ENCODE measurements at regions not wholly inside any gene's neighbourhood (a gene's known extent, or its start where the extent isn't known, plus 50 kb on each side); places are given as distances from the start of the nearest gene placed in this dataset.

- WGBS (ENCODE audit: low lambda C conversion rate) = 0% methylated on average over 2 of the region's 2 CpGs
- Histone ChIP-seq H3K4me2 (ENCODE audit: low read depth, low read length) (no peak overlapping the region), H3K79me2 (ENCODE audit: insufficient read depth, low read length) (no peaks in the 10 kb centered on the region), H3K27ac (ENCODE audit: extremely low read length, insufficient read depth, low read length) (no peak overlapping the region), H3K4me3 (replicated peaks in 1 of 3; ENCODE audit: insufficient read depth in 1 of 3, low read depth in 2 of 3, low read length in 3 of 3) (no peak overlapping the region), H3K9me3 (ENCODE audit: low read length) (no peaks in the 10 kb centered on the region), H3K4me1 (ENCODE audit: insufficient read depth, low read length) (no peaks in the 10 kb centered on the region), H2AFZ (ENCODE audit: low read length) (no peak overlapping the region), H3K9ac (ENCODE audit: insufficient read depth, low read depth, low read length) (no peak overlapping the region), H3K36me3 (replicated peaks in 1 of 2; ENCODE audit: control insufficient read depth in 1 of 2, insufficient read depth in 2 of 2, low read length in 2 of 2) (no peaks in the 10 kb centered on the region), H3K27me3 (ENCODE audit: control insufficient read depth in 1 of 2, insufficient read depth in 2 of 2, low read length in 2 of 2) (no peaks in the 10 kb centered on the region), H4K20me1 (ENCODE audit: insufficient read depth, low read length) (no peaks in the 10 kb centered on the region)
- intact Hi-C loops (cut with micrococcal nuclease; ENCODE audit: unreplicated experiment) (no loop called here), in situ Hi-C loops (cut with HindIII; ENCODE audit: extremely low pct_ligation_motif_present, low pct_unique_long_range_greater_than_20kb) (no loop called here)
- POLR2A ChIA-PET = no interaction called here
- FAIRE-seq (no peak), ATAC-seq (no peak), DNase-seq (ENCODE audit: low spot score) (no peak)
- CTCF ChIA-PET (ENCODE audit: low intra/inter-chr PET ratio, low total read pairs) = no interaction called here
- TF ChIP-seq POGZ (CRISPR knock-in tag; IDR thresholded peaks at IDR 0.05) (no peak), PLRG1 (conservative IDR thresholded peaks at IDR 0.05) (no peak)
- BruUV-seq (replicated peaks) = no TSS peak
These were observed 332.5 kb downstream of the AMY1C start for GRCh38 chr1:104082221-104082620.

- POLR2A ChIA-PET = no interaction called here
- TF ChIP-seq ZMAT3 (CRISPR knock-in tag; conservative IDR thresholded peaks at IDR 0.05) (no peak), ZNF850 (CRISPR knock-in tag; conservative IDR thresholded peaks at IDR 0.05) (no peak), REXO4 (CRISPR knock-in tag; IDR thresholded peaks at IDR 0.05; ENCODE audit: borderline replicate concordance) (no peak), ZNF740 (CRISPR knock-in tag; IDR thresholded peaks at IDR 0.05) (no peak), RBM22 (optimal IDR thresholded peaks at IDR 0.05; ENCODE audit: low read length) (no peak), ARID3A (IDR thresholded peaks at IDR 0.05; ENCODE audit: low read depth, low read length) (no peak), ZNF800 (CRISPR knock-in tag; IDR thresholded peaks at IDR 0.05) (no peak), ZSCAN31 (CRISPR knock-in tag; IDR thresholded peaks at IDR 0.05; ENCODE audit: low read depth) (no peak), POGZ (CRISPR knock-in tag; IDR thresholded peaks at IDR 0.05) (no peak), ZNF781 (CRISPR knock-in tag; IDR thresholded peaks at IDR 0.05; ENCODE audit: borderline replicate concordance, not compliant biosample characterization) (no peak), JUND (CRISPR knock-in tag; IDR thresholded peaks at IDR 0.05) (no peak), IRX3 (CRISPR knock-in tag; IDR thresholded peaks at IDR 0.05; ENCODE audit: borderline replicate concordance, low read depth) (no peak), RARA (CRISPR knock-in tag; IDR thresholded peaks at IDR 0.05) (no peak), TBP (CRISPR knock-in tag; IDR thresholded peaks at IDR 0.05) (no peak), ZNF720 (CRISPR knock-in tag; IDR thresholded peaks at IDR 0.05) (no peak)
These were observed 334.7 kb downstream of the AMY1C start for GRCh38 chr1:104084380-104084779.

More at GRCh38 chr1:104084380-104084779, 334.7 kb downstream of the AMY1C start:
- WGBS (ENCODE audit: low lambda C conversion rate) = 6% methylated on average over 3 of the region's 3 CpGs
- intact Hi-C loops (cut with micrococcal nuclease; ENCODE audit: unreplicated experiment) = no loop called here
- no peak overlapping the region for H3K4me3 ChIP-seq (replicated peaks in 1 of 3; ENCODE audit: insufficient read depth in 1 of 3, low read depth in 2 of 3, low read length in 3 of 3)
- no peak overlapping the region for H3K4me2 ChIP-seq (ENCODE audit: low read depth, low read length)
- H3K27me3 ChIP-seq (ENCODE audit: control insufficient read depth in 1 of 2, insufficient read depth in 2 of 2, low read length in 2 of 2) = no peaks in the 10 kb centered on the region
- in situ Hi-C loops (cut with HindIII; ENCODE audit: extremely low pct_ligation_motif_present, low pct_unique_long_range_greater_than_20kb) = no loop called here
- H3K4me1 ChIP-seq (ENCODE audit: insufficient read depth, low read length) = no peaks in the 10 kb centered on the region
- CTCF ChIA-PET (ENCODE audit: low intra/inter-chr PET ratio, low total read pairs) = no interaction called here
- DNase-seq (ENCODE audit: low spot score) (no peak), FAIRE-seq (no peak), ATAC-seq (no peak)
- H3K27ac ChIP-seq (ENCODE audit: extremely low read length, insufficient read depth, low read length) = no peak overlapping the region
- no peak overlapping the region for H3K9ac ChIP-seq (ENCODE audit: insufficient read depth, low read depth, low read length)
- H4K20me1 ChIP-seq (ENCODE audit: insufficient read depth, low read length) = no peaks in the 10 kb centered on the region
- no peaks in the 10 kb centered on the region for H3K79me2 ChIP-seq (ENCODE audit: insufficient read depth, low read length)
- no TSS peak for BruUV-seq (replicated peaks)
- no peaks in the 10 kb centered on the region for H3K9me3 ChIP-seq (ENCODE audit: low read length)
- no peak overlapping the region for H2AFZ ChIP-seq (ENCODE audit: low read length)
- no peaks in the 10 kb centered on the region for H3K36me3 ChIP-seq (replicated peaks in 1 of 2; ENCODE audit: control insufficient read depth in 1 of 2, insufficient read depth in 2 of 2, low read length in 2 of 2)
